ENCODE measurements at regions not wholly inside any gene's neighbourhood (a gene's known extent, or its start where the extent isn't known, plus 50 kb on each side); places are given as distances from the start of the nearest gene placed in this dataset.

DNA sequence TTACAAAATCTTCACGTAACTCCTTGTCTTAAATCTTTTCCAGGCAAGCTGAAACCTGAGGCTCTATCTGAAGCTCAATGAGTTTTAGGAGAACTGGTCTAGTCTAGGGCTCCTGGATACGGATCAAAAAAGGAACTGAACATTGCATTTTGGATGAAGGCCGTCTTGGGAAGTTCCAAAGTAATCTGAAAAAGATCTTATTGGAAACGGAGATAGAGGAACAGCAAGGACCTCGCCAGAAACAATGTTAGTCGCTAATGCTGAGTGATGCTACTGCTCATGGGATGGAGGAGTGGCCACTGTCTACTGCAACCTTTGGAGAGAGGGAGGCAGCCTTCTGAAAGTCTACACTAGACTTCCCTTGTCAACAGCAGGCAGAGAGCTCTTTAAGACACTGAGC, 91.4 kb upstream of the ATXN1 start:
- H3K79me2 ChIP-seq (replicated peaks; ENCODE audit: insufficient read depth, low read length), result no peaks in the 10 kb centered on the region

GRCh38 chr6:16851758-16852157, 90.5 kb upstream of the ATXN1 start:
- Histone ChIP-seq H2AFZ (ENCODE audit: low read depth, low read length) (no peak overlapping the region), H3K9ac (ENCODE audit: low read length) (no peak overlapping the region), H4K20me1 (ENCODE audit: insufficient read depth) (no peaks in the 10 kb centered on the region), H3K79me2 (replicated peaks; ENCODE audit: insufficient read depth, low read length) (no peaks in the 10 kb centered on the region), H3K9me3 (ENCODE audit: low read length) (no peaks in the 10 kb centered on the region), H3K27me3 (ENCODE audit: insufficient read depth, low read depth, low read length) (no peaks in the 10 kb centered on the region), H3K9me2 (ENCODE audit: insufficient read depth, low read length) (no peaks in the 10 kb centered on the region), H3K36me3 (ENCODE audit: insufficient read depth, low read length) (no peaks in the 10 kb centered on the region), H3K4me3 (ENCODE audit: low read length) (no peak overlapping the region), H3K27ac (ENCODE audit: low read length) (no peak overlapping the region), H3K4me2 (ENCODE audit: low read length) (no peak overlapping the region), H3F3A (ENCODE audit: insufficient read depth, low read length, poor library complexity, severe bottlenecking) (no peaks in the 10 kb centered on the region)
- TF ChIP-seq POLR2AphosphoS5 (IDR thresholded peaks at IDR 0.05) (no peak), EP300 (conservative IDR thresholded peaks at IDR 0.05; ENCODE audit: poor library complexity, severe bottlenecking) (no peak), SMC3 (conservative IDR thresholded peaks at IDR 0.05; ENCODE audit: poor library complexity) (no peak), MXI1 (conservative IDR thresholded peaks at IDR 0.05; ENCODE audit: poor library complexity, severe bottlenecking) (no peak), RAD21 (conservative IDR thresholded peaks at IDR 0.05) (no peak), TAF1 (IDR thresholded peaks at IDR 0.05; ENCODE audit: low read depth) (no peak), EZH2 (IDR thresholded peaks at IDR 0.05; ENCODE audit: borderline replicate concordance, insufficient read depth, low read length, poor library complexity, severe bottlenecking) (no peak)
- TF ChIP-seq, protein P1, sequence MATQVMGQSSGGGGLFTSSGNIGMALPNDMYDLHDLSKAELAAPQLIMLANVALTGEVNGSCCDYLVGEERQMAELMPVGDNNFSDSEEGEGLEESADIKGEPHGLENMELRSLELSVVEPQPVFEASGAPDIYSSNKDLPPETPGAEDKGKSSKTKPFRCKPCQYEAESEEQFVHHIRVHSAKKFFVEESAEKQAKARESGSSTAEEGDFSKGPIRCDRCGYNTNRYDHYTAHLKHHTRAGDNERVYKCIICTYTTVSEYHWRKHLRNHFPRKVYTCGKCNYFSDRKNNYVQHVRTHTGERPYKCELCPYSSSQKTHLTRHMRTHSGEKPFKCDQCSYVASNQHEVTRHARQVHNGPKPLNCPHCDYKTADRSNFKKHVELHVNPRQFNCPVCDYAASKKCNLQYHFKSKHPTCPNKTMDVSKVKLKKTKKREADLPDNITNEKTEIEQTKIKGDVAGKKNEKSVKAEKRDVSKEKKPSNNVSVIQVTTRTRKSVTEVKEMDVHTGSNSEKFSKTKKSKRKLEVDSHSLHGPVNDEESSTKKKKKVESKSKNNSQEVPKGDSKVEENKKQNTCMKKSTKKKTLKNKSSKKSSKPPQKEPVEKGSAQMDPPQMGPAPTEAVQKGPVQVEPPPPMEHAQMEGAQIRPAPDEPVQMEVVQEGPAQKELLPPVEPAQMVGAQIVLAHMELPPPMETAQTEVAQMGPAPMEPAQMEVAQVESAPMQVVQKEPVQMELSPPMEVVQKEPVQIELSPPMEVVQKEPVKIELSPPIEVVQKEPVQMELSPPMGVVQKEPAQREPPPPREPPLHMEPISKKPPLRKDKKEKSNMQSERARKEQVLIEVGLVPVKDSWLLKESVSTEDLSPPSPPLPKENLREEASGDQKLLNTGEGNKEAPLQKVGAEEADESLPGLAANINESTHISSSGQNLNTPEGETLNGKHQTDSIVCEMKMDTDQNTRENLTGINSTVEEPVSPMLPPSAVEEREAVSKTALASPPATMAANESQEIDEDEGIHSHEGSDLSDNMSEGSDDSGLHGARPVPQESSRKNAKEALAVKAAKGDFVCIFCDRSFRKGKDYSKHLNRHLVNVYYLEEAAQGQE (IDR thresholded peaks at IDR 0.05; ENCODE audit: borderline replicate concordance), result no peak
- TF ChIP-seq, protein P2, sequence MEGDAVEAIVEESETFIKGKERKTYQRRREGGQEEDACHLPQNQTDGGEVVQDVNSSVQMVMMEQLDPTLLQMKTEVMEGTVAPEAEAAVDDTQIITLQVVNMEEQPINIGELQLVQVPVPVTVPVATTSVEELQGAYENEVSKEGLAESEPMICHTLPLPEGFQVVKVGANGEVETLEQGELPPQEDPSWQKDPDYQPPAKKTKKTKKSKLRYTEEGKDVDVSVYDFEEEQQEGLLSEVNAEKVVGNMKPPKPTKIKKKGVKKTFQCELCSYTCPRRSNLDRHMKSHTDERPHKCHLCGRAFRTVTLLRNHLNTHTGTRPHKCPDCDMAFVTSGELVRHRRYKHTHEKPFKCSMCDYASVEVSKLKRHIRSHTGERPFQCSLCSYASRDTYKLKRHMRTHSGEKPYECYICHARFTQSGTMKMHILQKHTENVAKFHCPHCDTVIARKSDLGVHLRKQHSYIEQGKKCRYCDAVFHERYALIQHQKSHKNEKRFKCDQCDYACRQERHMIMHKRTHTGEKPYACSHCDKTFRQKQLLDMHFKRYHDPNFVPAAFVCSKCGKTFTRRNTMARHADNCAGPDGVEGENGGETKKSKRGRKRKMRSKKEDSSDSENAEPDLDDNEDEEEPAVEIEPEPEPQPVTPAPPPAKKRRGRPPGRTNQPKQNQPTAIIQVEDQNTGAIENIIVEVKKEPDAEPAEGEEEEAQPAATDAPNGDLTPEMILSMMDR (IDR thresholded peaks at IDR 0.05; ENCODE audit: poor library complexity, severe bottlenecking), result no peak

More for the DNA sequence above, 91.4 kb upstream of the ATXN1 start:
- Histone ChIP-seq H3K4me3 (ENCODE audit: low read length) (no peak overlapping the region), H3K9me3 (ENCODE audit: low read length) (no peaks in the 10 kb centered on the region), H3K9ac (ENCODE audit: low read length) (no peak overlapping the region), H4K20me1 (ENCODE audit: insufficient read depth) (no peaks in the 10 kb centered on the region), H3K27ac (ENCODE audit: low read length) (no peak overlapping the region), H3K27me3 (ENCODE audit: insufficient read depth, low read depth, low read length) (no peaks in the 10 kb centered on the region), H2AFZ (ENCODE audit: low read depth, low read length) (no peak overlapping the region), H3K9me2 (ENCODE audit: insufficient read depth, low read length) (no peaks in the 10 kb centered on the region), H3K4me2 (ENCODE audit: low read length) (no peak overlapping the region), H3F3A (ENCODE audit: insufficient read depth, low read length, poor library complexity, severe bottlenecking) (no peaks in the 10 kb centered on the region), H3K36me3 (ENCODE audit: insufficient read depth, low read length) (no peaks in the 10 kb centered on the region)
- TF ChIP-seq, protein P2 (IDR thresholded peaks at IDR 0.05; ENCODE audit: poor library complexity, severe bottlenecking), result no peak
- TF ChIP-seq TAF1 (IDR thresholded peaks at IDR 0.05; ENCODE audit: low read depth), result no peak
- TF ChIP-seq MXI1 (conservative IDR thresholded peaks at IDR 0.05; ENCODE audit: poor library complexity, severe bottlenecking), result no peak
- no peak for TF ChIP-seq RAD21 (conservative IDR thresholded peaks at IDR 0.05)
- no peak for TF ChIP-seq POLR2AphosphoS5 (IDR thresholded peaks at IDR 0.05)
- TF ChIP-seq, protein P1 (IDR thresholded peaks at IDR 0.05; ENCODE audit: borderline replicate concordance), result no peak
- TF ChIP-seq SMC3 (conservative IDR thresholded peaks at IDR 0.05; ENCODE audit: poor library complexity), result no peak
- no peak for TF ChIP-seq EP300 (conservative IDR thresholded peaks at IDR 0.05; ENCODE audit: poor library complexity, severe bottlenecking)
- TF ChIP-seq EZH2 (IDR thresholded peaks at IDR 0.05; ENCODE audit: borderline replicate concordance, insufficient read depth, low read length, poor library complexity, severe bottlenecking), result no peak
